Endothelial cell of umbilical vein (primary cell): ENCODE measurements at regions not wholly inside any gene's neighbourhood (a gene's known extent, or its start where the extent isn't known, plus 50 kb on each side); places are given as distances from the start of the nearest gene placed in this dataset.

Source experiments
- EZH2 ChIP-seq: IDR thresholded peaks from 2 replicates; pipeline ENCODE4 v1.6.1; 2012; ENCODE audit warnings: borderline replicate concordance, low read depth, mild to moderate bottlenecking, moderate library complexity, low read length, inconsistent platforms; ENCODE audit not compliant: severe bottlenecking
- FOS ChIP-seq: IDR thresholded peaks from 2 replicates; pipeline ENCODE4 v1.6.1; 2011; ENCODE audit warnings: mild to moderate bottlenecking, low read length, moderate library complexity, borderline replicate concordance; ENCODE audit not compliant: insufficient read depth
- GATA2 ChIP-seq: IDR thresholded peaks from 2 replicates; pipeline ENCODE4 v1.7.0; 2011; ENCODE audit warnings: low read depth, mild to moderate bottlenecking, moderate library complexity, mixed read lengths, low read length; ENCODE audit not compliant: insufficient read length, insufficient read depth
- JUN ChIP-seq: IDR thresholded peaks from 2 replicates; pipeline ENCODE4 v1.6.1; 2011; ENCODE audit warnings: borderline replicate concordance, low read depth; ENCODE audit not compliant: insufficient read length, insufficient read depth
- MYC ChIP-seq: IDR thresholded peaks from one replicate; pipeline ENCODE4 v1.6.1; 2011; ENCODE audit warnings: mild to moderate bottlenecking, low read depth, low read length
- POLR2A ChIP-seq: IDR thresholded peaks from 2 replicates; pipeline ENCODE4 v1.6.1; 2012; ENCODE audit warnings: low read depth, mild to moderate bottlenecking, control low read depth, low read length
- POLR2AphosphoS5 ChIP-seq: IDR thresholded peaks from 2 replicates; pipeline ENCODE4 v1.6.1; 2012; ENCODE audit warnings: low read depth, mild to moderate bottlenecking, control low read depth, low read length, moderate library complexity; ENCODE audit not compliant: insufficient read depth
- TF ChIP-seq, protein P1 (sequence below), 2 donors: IDR thresholded peaks; 1 replicate in 1 of 2; 2 replicates in 1 of 2; pipeline ENCODE4 v1.5.1; 2011; ENCODE audit warnings: low read length in 2 of 2, mild to moderate bottlenecking in 2 of 2, moderate library complexity in 2 of 2, control low read depth in 1 of 2, inconsistent platforms in 1 of 2, low read depth in 1 of 2; ENCODE audit not compliant: insufficient read depth in 1 of 2; ENCODE audit errors: extremely low read depth in 1 of 2
- TF ChIP-seq, protein P2 (sequence below): IDR thresholded peaks from 2 replicates; pipeline ENCODE4 v1.6.1; 2011; ENCODE audit not compliant: insufficient read depth, insufficient read length

DNA sequence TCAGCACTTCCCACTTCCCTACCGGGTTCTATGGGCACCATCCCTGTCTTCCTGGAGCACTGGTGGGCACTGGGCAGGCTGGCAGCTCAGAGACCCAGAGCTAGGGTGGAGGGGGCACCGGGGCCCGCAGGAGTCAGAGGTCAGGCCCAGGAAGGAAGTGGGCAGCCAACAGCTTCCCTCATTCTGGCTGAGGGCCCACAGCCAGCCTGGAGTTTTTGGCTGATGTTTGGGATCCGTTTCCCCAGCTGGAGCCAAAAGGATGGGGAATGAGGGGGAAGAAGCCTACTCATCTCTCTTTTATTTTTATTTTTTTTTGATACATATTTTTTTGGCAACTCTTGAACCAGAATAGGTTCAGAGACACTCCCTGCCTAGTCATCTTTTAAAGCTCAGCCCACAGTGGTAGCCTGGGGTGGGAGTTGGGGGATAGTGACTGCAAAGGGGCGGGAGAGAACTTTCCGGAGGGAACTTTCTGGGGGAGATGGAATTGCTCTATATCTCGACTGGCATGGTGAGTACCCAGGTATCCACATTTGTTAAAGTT lies 54.2 kb upstream of the MLN start:
- TF ChIP-seq, protein P1, sequence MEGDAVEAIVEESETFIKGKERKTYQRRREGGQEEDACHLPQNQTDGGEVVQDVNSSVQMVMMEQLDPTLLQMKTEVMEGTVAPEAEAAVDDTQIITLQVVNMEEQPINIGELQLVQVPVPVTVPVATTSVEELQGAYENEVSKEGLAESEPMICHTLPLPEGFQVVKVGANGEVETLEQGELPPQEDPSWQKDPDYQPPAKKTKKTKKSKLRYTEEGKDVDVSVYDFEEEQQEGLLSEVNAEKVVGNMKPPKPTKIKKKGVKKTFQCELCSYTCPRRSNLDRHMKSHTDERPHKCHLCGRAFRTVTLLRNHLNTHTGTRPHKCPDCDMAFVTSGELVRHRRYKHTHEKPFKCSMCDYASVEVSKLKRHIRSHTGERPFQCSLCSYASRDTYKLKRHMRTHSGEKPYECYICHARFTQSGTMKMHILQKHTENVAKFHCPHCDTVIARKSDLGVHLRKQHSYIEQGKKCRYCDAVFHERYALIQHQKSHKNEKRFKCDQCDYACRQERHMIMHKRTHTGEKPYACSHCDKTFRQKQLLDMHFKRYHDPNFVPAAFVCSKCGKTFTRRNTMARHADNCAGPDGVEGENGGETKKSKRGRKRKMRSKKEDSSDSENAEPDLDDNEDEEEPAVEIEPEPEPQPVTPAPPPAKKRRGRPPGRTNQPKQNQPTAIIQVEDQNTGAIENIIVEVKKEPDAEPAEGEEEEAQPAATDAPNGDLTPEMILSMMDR (IDR thresholded peaks at IDR 0.05; ENCODE audit: extremely low read depth in 1 of 2, insufficient read depth in 1 of 2, low read depth in 1 of 2, low read length in 2 of 2) = no peak
- TF ChIP-seq EZH2 (no peak), POLR2A (no peak), POLR2AphosphoS5 (no peak), MYC (no peak), JUN (no peak), GATA2 (no peak), FOS (no peak)
- TF ChIP-seq, protein P2, sequence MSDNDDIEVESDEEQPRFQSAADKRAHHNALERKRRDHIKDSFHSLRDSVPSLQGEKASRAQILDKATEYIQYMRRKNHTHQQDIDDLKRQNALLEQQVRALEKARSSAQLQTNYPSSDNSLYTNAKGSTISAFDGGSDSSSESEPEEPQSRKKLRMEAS = no peak
